Fibroblast of lung (primary cell): ENCODE measurements at regions not wholly inside any gene's neighbourhood (a gene's known extent, or its start where the extent isn't known, plus 50 kb on each side); places are given as distances from the start of the nearest gene placed in this dataset.

ENCODE experiments used
- EZH2 ChIP-seq: IDR thresholded peaks from 2 replicates; pipeline ENCODE4 v1.5.1; 2012; ENCODE audit warnings: low read length, control low read depth, mild to moderate bottlenecking; ENCODE audit errors: missing control alignments
- TF ChIP-seq, protein P1 (sequence below), 2 donors: IDR thresholded peaks in 1 of 2; conservative IDR thresholded peaks in 1 of 2; 1 replicate in 1 of 2; 2 replicates in 1 of 2; pipeline ENCODE4 v1.5.1; 2011 to 2012; ENCODE audit warnings: low read length in 2 of 2, control low read depth in 1 of 2, inconsistent platforms in 1 of 2, low read depth in 1 of 2, mild to moderate bottlenecking in 1 of 2

GRCh38 chr10:71137701-71138100, 74.7 kb upstream of the UNC5B start:
- no peak for TF ChIP-seq EZH2
- TF ChIP-seq, protein P1, sequence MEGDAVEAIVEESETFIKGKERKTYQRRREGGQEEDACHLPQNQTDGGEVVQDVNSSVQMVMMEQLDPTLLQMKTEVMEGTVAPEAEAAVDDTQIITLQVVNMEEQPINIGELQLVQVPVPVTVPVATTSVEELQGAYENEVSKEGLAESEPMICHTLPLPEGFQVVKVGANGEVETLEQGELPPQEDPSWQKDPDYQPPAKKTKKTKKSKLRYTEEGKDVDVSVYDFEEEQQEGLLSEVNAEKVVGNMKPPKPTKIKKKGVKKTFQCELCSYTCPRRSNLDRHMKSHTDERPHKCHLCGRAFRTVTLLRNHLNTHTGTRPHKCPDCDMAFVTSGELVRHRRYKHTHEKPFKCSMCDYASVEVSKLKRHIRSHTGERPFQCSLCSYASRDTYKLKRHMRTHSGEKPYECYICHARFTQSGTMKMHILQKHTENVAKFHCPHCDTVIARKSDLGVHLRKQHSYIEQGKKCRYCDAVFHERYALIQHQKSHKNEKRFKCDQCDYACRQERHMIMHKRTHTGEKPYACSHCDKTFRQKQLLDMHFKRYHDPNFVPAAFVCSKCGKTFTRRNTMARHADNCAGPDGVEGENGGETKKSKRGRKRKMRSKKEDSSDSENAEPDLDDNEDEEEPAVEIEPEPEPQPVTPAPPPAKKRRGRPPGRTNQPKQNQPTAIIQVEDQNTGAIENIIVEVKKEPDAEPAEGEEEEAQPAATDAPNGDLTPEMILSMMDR (conservative IDR thresholded peaks at IDR 0.05 in 1 of 2, IDR thresholded peaks at IDR 0.05 in 1 of 2; ENCODE audit: low read depth in 1 of 2, low read length in 2 of 2), result no peak
